Skeletal muscle tissue (tissue), 3 donors: ENCODE measurements at regions not wholly inside any gene's neighbourhood (a gene's known extent, or its start where the extent isn't known, plus 50 kb on each side); places are given as distances from the start of the nearest gene placed in this dataset.

Experiments
- H3K27ac ChIP-seq: one replicate; pipeline ENCODE4 v1.7.0; 2013; ENCODE audit warnings: mild to moderate bottlenecking, low read depth, low read length, inconsistent platforms
- H3K27me3 ChIP-seq, 3 donors: one replicate each; pipeline ENCODE4 v1.7.0; 2013; ENCODE audit warnings: low read length in 3 of 3; ENCODE audit not compliant: control insufficient read depth in 3 of 3, insufficient read depth in 3 of 3
- H3K36me3 ChIP-seq, 3 donors: one replicate each; pipeline ENCODE4 v1.7.0; 2013; ENCODE audit warnings: low read length in 3 of 3; ENCODE audit not compliant: control insufficient read depth in 3 of 3, insufficient read depth in 3 of 3
- H3K4me1 ChIP-seq, 3 donors: one replicate each; pipeline ENCODE4 v1.7.0; 2013; ENCODE audit warnings: low read length in 3 of 3, mild to moderate bottlenecking in 3 of 3; ENCODE audit not compliant: control insufficient read depth in 3 of 3, insufficient read depth in 3 of 3
- H3K4me3 ChIP-seq, 3 donors: one replicate each; pipeline ENCODE4 v1.7.0; 2013; ENCODE audit warnings: low read length in 3 of 3
- H3K9ac ChIP-seq, 3 donors: one replicate each; pipeline ENCODE4 v1.7.0; 2013; ENCODE audit warnings: low read length in 3 of 3, mild to moderate bottlenecking in 3 of 3, moderate library complexity in 2 of 3, low read depth in 1 of 3
- H3K9me3 ChIP-seq, 3 donors: one replicate each; pipeline ENCODE4 v1.7.0; 2013; ENCODE audit warnings: low read length in 3 of 3; ENCODE audit not compliant: control insufficient read depth in 3 of 3
- donor health status: Osteomylitis.

DNA sequence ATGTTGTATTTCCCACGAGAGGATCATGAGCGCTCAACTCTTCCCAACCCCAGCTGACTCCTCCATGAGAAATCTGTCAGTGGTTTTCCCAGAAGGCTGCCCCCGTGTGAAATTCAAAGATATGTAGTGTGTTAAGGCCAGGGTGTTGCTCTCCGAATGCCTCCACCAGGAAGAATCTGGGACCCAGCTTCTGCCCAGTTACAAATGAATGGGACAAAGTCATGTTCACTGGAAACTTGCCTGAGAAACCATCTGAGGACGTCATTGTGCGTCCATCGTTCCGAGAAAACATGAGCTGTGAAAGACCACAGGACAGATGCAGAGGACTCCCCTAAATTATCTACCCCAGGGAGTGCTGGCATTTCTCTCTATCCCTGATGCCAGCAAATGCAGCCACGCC is 86.0 kb downstream of the AIPL1 start:
- Histone ChIP-seq H3K9me3 (no peaks in the 10 kb centered on the region), H3K4me3 (no peak overlapping the region), H3K36me3 (no peaks in the 10 kb centered on the region), H3K9ac (no peak overlapping the region), H3K27me3 (peaks cover 13 to 39% (median 30%) of the 10 kb centered on the region in 3 donors), H3K4me1 (no peaks in the 10 kb centered on the region), H3K27ac (no peak overlapping the region)

GRCh38 chr17:6347776-6348175 is 87.1 kb downstream of the AIPL1 start:
- Histone ChIP-seq H3K27ac (no peak overlapping the region), H3K4me3 (no peak overlapping the region), H3K27me3 (peaks cover 13 to 34% (median 32%) of the 10 kb centered on the region in 3 donors), H3K9me3 (no peaks in the 10 kb centered on the region), H3K36me3 (no peaks in the 10 kb centered on the region), H3K9ac (no peak overlapping the region), H3K4me1 (no peaks in the 10 kb centered on the region)

DNA sequence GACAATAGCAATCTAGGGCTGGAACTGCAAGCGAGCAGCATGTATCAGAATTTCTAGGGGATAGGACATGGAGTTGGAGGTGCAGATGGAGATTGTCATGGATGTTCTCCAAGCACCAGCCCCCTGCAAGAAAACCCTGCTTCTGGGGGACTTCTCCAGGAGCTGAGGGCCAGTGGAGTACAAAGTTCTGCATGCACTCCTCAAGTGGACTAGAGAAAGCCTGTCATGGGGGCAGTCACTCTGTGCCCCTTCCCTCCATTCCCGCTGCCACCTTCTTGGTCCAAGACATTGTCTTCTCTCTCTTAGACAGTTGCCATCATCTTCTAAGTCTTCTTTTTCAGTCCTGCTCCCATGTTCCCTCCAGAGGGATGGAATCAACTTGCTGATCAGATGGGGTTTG is 87.9 kb downstream of the AIPL1 start:
- no peak overlapping the region for H3K9ac ChIP-seq
- no peak overlapping the region for H3K27ac ChIP-seq
- no peak overlapping the region for H3K4me3 ChIP-seq
- no peaks in the 10 kb centered on the region for H3K36me3 ChIP-seq
- no peaks in the 10 kb centered on the region for H3K9me3 ChIP-seq
- peaks cover 13 to 36% (median 32%) of the 10 kb centered on the region in 3 donors for H3K27me3 ChIP-seq
- H3K4me1 ChIP-seq = no peaks in the 10 kb centered on the region

- H3K4me1 ChIP-seq = no peaks in the 10 kb centered on the region
- no peak overlapping the region for H3K9ac ChIP-seq
- H3K9me3 ChIP-seq = no peaks in the 10 kb centered on the region
- peaks cover 13 to 36% (median 28%) of the 10 kb centered on the region in 3 donors for H3K27me3 ChIP-seq
- H3K27ac ChIP-seq = no peak overlapping the region
- no peaks in the 10 kb centered on the region for H3K36me3 ChIP-seq
- H3K4me3 ChIP-seq = no peak overlapping the region
These were observed 88.7 kb downstream of the AIPL1 start for GRCh38 chr17:6346156-6346786.

- Histone ChIP-seq H3K4me3 (no peak overlapping the region), H3K27me3 (peaks cover 9 to 28% (median 19%) of the 10 kb centered on the region in 3 donors), H3K4me1 (no peaks in the 10 kb centered on the region), H3K9me3 (no peaks in the 10 kb centered on the region), H3K36me3 (no peaks in the 10 kb centered on the region), H3K9ac (no peak overlapping the region), H3K27ac (no peak overlapping the region)
These were observed 91.2 kb downstream of the AIPL1 start for GRCh38 chr17:6343736-6344135.

DNA sequence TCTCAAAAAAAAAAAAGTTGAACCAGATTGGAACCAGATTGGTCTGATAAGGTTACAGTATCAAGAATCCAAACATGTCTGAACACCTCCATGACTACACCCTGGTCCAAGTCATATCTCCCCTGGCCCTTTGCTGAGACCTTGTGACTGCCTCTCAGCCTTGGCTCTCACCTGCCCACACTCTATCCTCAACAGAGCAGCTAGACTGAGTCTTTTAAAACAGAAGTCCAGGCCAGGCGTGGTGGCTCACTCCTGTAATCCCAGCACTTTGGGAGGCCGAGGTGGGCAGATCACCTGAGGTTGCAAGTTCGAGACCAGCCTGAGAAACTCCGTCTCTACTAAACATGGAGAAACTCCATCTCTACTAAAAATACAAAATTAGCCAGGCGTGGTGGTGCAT is 91.7 kb downstream of the AIPL1 start:
- Histone ChIP-seq H3K4me1 (no peaks in the 10 kb centered on the region), H3K36me3 (no peaks in the 10 kb centered on the region), H3K4me3 (no peak overlapping the region), H3K27me3 (peaks cover 7 to 27% (median 16%) of the 10 kb centered on the region in 3 donors), H3K9me3 (no peaks in the 10 kb centered on the region), H3K27ac (no peak overlapping the region), H3K9ac (no peak overlapping the region)

DNA sequence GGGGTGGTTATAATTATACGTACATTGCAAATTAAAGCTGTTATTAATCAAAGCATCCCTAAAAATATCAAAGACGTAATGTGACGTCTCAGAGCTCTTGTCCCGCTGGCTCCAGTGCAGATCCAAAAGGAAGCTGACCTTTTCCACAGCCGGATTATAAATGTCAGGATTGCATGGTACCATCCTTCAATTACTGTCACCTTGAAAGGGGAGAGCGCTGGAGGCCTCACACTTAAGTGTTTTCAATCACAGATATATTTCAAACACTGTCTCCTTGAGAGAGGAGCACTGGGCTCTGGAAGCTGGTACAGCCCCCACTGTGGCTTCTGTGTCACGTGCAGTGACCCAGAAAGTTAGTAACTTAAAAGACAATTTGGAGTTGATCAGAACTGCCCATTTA is 94.2 kb downstream of the AIPL1 start:
- peaks cover 0 to 14% (median 2%) of the 10 kb centered on the region in 3 donors for H3K27me3 ChIP-seq
- H3K9ac ChIP-seq = no peak overlapping the region
- H3K4me3 ChIP-seq = no peak overlapping the region
- H3K4me1 ChIP-seq = no peaks in the 10 kb centered on the region
- no peaks in the 10 kb centered on the region for H3K36me3 ChIP-seq
- no peaks in the 10 kb centered on the region for H3K9me3 ChIP-seq
- H3K27ac ChIP-seq = no peak overlapping the region

- Histone ChIP-seq H3K4me3 (no peak overlapping the region), H3K9me3 (no peaks in the 10 kb centered on the region), H3K4me1 (no peaks in the 10 kb centered on the region), H3K9ac (no peak overlapping the region), H3K36me3 (no peaks in the 10 kb centered on the region), H3K27ac (no peak overlapping the region), H3K27me3 (peaks cover 0 to under 1% (median 0%) of the 10 kb centered on the region in 3 donors)
These were observed 100.5 kb downstream of the AIPL1 start for GRCh38 chr17:6334386-6334785.

DNA sequence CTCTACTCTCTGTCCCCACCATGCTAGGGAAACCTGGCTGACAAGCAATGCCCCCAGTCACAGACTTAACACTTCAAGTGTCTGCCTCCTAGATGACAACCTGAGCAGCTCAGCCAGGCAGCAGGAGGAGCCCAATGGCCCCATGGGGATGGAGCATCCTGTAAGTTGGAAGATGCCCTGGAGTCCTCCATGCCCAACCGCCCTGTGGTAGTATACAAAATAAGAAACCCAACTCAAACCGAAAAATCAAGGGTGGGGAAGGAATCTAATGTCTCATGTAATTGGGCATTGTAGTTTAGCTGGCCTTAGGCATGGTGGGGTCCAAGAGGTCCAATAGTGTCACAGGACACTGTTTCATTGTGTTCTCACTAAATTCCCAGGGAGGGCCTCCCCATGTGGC is 104.0 kb downstream of the AIPL1 start:
- peaks cover 0 to 2% (median 0%) of the 10 kb centered on the region in 3 donors for H3K9me3 ChIP-seq

DNA sequence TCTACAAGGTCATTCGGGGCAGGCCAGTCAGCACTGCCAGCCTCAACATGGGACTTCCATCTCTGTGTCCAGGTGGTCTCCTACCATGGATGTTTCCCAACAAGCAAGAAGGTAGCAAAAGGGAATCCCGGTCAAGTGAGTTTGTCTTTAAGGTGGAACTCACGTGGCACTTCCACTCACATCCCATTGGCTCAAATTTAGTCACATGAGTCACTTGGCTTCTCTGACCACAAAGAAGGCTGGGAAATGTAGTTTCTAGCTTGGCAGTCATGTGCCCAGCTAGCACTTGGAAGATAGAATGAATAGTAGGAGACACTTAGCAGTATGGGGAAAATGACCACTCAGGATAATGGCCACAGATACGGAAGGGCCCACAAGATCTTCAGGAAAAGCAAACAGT is 106.6 kb downstream of the AIPL1 start:
- no peak overlapping the region for H3K4me3 ChIP-seq
- H3K27me3 ChIP-seq = peaks cover 14 to 25% (median 21%) of the 10 kb centered on the region in 3 donors
- peaks cover 3 to 18% (median 5%) of the 10 kb centered on the region in 3 donors for H3K4me1 ChIP-seq
- no peaks in the 10 kb centered on the region for H3K36me3 ChIP-seq
- peaks cover 0 to 2% (median 0%) of the 10 kb centered on the region in 3 donors for H3K9me3 ChIP-seq
- H3K9ac ChIP-seq = no peak overlapping the region
- peak overlapping the region; percentile 77 for H3K27ac ChIP-seq

More for the DNA sequence above, 104.0 kb downstream of the AIPL1 start:
- Histone ChIP-seq H3K27ac (no peak overlapping the region), H3K27me3 (peaks cover 6 to 9% (median 7%) of the 10 kb centered on the region in 3 donors), H3K9ac (no peak overlapping the region), H3K4me1 (peaks cover 0 to 11% (median 5%) of the 10 kb centered on the region in 3 donors), H3K4me3 (no peak overlapping the region), H3K36me3 (no peaks in the 10 kb centered on the region)
